GM12891 (cell line): ENCODE measurements at regions not wholly inside any gene's neighbourhood (a gene's known extent, or its start where the extent isn't known, plus 50 kb on each side); places are given as distances from the start of the nearest gene placed in this dataset.

Experiments used
- POLR2A ChIP-seq: IDR thresholded peaks from 2 replicates; pipeline ENCODE4 v1.6.1; 2011; ENCODE audit warnings: low read depth, low read length, control low read depth
- POLR2AphosphoS5 ChIP-seq: IDR thresholded peaks from 2 replicates; pipeline ENCODE4 v1.6.1; 2011; ENCODE audit warnings: low read depth, low read length, control low read depth
- TAF1 ChIP-seq: IDR thresholded peaks from 2 replicates; pipeline ENCODE4 v1.6.1; 2011; ENCODE audit warnings: low read depth, low read length, control low read depth

- no peak for TF ChIP-seq POLR2AphosphoS5
- TF ChIP-seq POLR2A: no peak
- no peak for TF ChIP-seq TAF1
Observed at GRCh38 chr9:7304627-7304995, 495.0 kb downstream of the DMAC1 start.
